HG02571 (cell line): ENCODE measurements at regions not wholly inside any gene's neighbourhood (a gene's known extent, or its start where the extent isn't known, plus 50 kb on each side); places are given as distances from the start of the nearest gene placed in this dataset.

ENCODE experiments used
- ATAC-seq: cut with Tn5 transposase; IDR thresholded peaks from one replicate; pipeline ENCODE4 v1.9.1; 2021; ENCODE audit warnings: mild to moderate bottlenecking, moderate library complexity; ENCODE audit not compliant: unreplicated experiment

GRCh38 chr11:32039149-32039548 lies 51.7 kb upstream of the RCN1 start:
- no peak for ATAC-seq

- no peak for ATAC-seq
Measured at GRCh38 chr11:32034680-32035079, 56.2 kb upstream of the RCN1 start.

- ATAC-seq: no peak
Measured at GRCh38 chr11:32034149-32034548, 56.7 kb upstream of the RCN1 start.

- ATAC-seq: no peak
Measured at GRCh38 chr11:32033491-32033890, 57.4 kb upstream of the RCN1 start.

GRCh38 chr11:32033067-32033466 lies 57.8 kb upstream of the RCN1 start:
- peak; percentile 48 for ATAC-seq

GRCh38 chr11:32032478-32032877 lies 58.4 kb upstream of the RCN1 start:
- ATAC-seq: no peak

GRCh38 chr11:32032052-32032451 lies 58.8 kb upstream of the RCN1 start:
- ATAC-seq: no peak

GRCh38 chr11:32030875-32031503 lies 59.9 kb upstream of the RCN1 start:
- ATAC-seq: no peak

GRCh38 chr11:32029721-32030120 lies 61.2 kb upstream of the RCN1 start:
- no peak for ATAC-seq

- ATAC-seq: no peak
Measured at GRCh38 chr11:32028201-32028600, 62.7 kb upstream of the RCN1 start.

- ATAC-seq: no peak
Measured at GRCh38 chr11:32026766-32027165, 64.1 kb upstream of the RCN1 start.

- no peak for ATAC-seq
Measured at GRCh38 chr11:32024948-32025347, 65.9 kb upstream of the RCN1 start.

GRCh38 chr11:32023370-32024305 lies 67.2 kb upstream of the RCN1 start:
- ATAC-seq: no peak

GRCh38 chr11:32018672-32019071 lies 72.2 kb upstream of the RCN1 start:
- no peak for ATAC-seq

GRCh38 chr11:32016111-32016510 lies 74.8 kb upstream of the RCN1 start:
- no peak for ATAC-seq

GRCh38 chr11:32015427-32015826 lies 75.4 kb upstream of the RCN1 start:
- no peak for ATAC-seq

- ATAC-seq: no peak
Measured at GRCh38 chr11:32013603-32014002, 77.3 kb upstream of the RCN1 start.

GRCh38 chr11:32012049-32012448 lies 78.8 kb upstream of the RCN1 start:
- no peak for ATAC-seq

GRCh38 chr11:32008880-32009551 lies 81.9 kb upstream of the RCN1 start:
- ATAC-seq: no peak

GRCh38 chr11:32006799-32007388 lies 84.0 kb upstream of the RCN1 start:
- ATAC-seq: no peak

GRCh38 chr11:32005786-32006416 lies 85.0 kb upstream of the RCN1 start:
- ATAC-seq: no peak
